Neural progenitor cell (in vitro differentiated cells): ENCODE measurements at regions not wholly inside any gene's neighbourhood (a gene's known extent, or its start where the extent isn't known, plus 50 kb on each side); places are given as distances from the start of the nearest gene placed in this dataset.

ENCODE experiments used
- DNase-seq: peaks from one replicate; pipeline ENCODE4 v3.0.0-alpha.2; 2016; ENCODE audit warnings: low spot score
- H2AFZ ChIP-seq: fragments of 200-600 bp; sonication (generic); replicated peaks from 2 replicates; pipeline ENCODE4 v1.6.1; 2016; ENCODE audit warnings: antibody characterized with exemption
- H3F3A ChIP-seq: fragments of 200-600 bp; sonication (generic); 2 replicates; pipeline ENCODE4 v1.6.1; 2016; ENCODE audit warnings: antibody characterized with exemption, low read depth
- H3K27ac ChIP-seq: fragments of 200-600 bp; sonication (generic); 2 replicates; pipeline ENCODE4 v1.5.1; 2016; ENCODE audit warnings: mild to moderate bottlenecking
- H3K27me3 ChIP-seq: fragments of 200-600 bp; sonication (generic); 2 replicates; pipeline ENCODE4 v1.6.1; 2016; ENCODE audit warnings: mild to moderate bottlenecking, moderate library complexity
- H3K36me3 ChIP-seq: fragments of 200-600 bp; sonication (generic); 2 replicates; pipeline ENCODE4 v1.5.1; 2016
- H3K4me1 ChIP-seq: fragments of 200-600 bp; sonication (generic); 2 replicates; pipeline ENCODE4 v1.6.1; 2016; ENCODE audit warnings: mixed run types
- H3K4me2 ChIP-seq: fragments of 200-600 bp; sonication (generic); 2 replicates; pipeline ENCODE4 v1.6.1; 2016
- H3K4me3 ChIP-seq: fragments of 200-600 bp; sonication (generic); 2 replicates; pipeline ENCODE4 v1.5.1; 2016
- H3K79me2 ChIP-seq: fragments of 200-600 bp; sonication (generic); 2 replicates; pipeline ENCODE4 v1.6.1; 2016; ENCODE audit warnings: low read depth
- H3K9ac ChIP-seq: fragments of 200-600 bp; sonication (generic); 2 replicates; pipeline ENCODE4 v1.6.1; 2016
- H3K9me3 ChIP-seq: fragments of 200-600 bp; sonication (generic); 2 replicates; pipeline ENCODE4 v1.5.1; 2016; ENCODE audit warnings: low read depth
- H4K20me1 ChIP-seq: fragments of 200-600 bp; sonication (generic); 2 replicates; pipeline ENCODE4 v1.6.1; 2016; ENCODE audit warnings: low read depth
- H3K27ac Mint-ChIP-seq: 3 replicates; pipeline ENCODE4 v1.8.0; 2021; ENCODE audit warnings: mixed read lengths
- H3K27me3 Mint-ChIP-seq: 2 replicates; pipeline ENCODE4 v1.8.0; 2022; ENCODE audit warnings: low read depth, mild to moderate bottlenecking, inconsistent platforms, moderate library complexity, mixed read lengths; ENCODE audit not compliant: insufficient read depth
- H3K36me3 Mint-ChIP-seq: 3 replicates; pipeline ENCODE4 v1.8.0; 2021; ENCODE audit warnings: mixed read lengths
- H3K4me1 Mint-ChIP-seq: 3 replicates; pipeline ENCODE4 v1.8.0; 2021; ENCODE audit warnings: mixed read lengths
- H3K4me3 Mint-ChIP-seq: 3 replicates; pipeline ENCODE4 v1.8.0; 2021; ENCODE audit warnings: mild to moderate bottlenecking, moderate library complexity, mixed read lengths
- H3K9me3 Mint-ChIP-seq: 3 replicates; pipeline ENCODE4 v1.8.0; 2020; ENCODE audit warnings: mixed read lengths
- CTCF ChIP-seq: fragments of 200-600 bp; sonication (generic); IDR thresholded peaks from 2 replicates; pipeline ENCODE4 v1.5.1; 2017; ENCODE audit warnings: antibody characterized with exemption, mild to moderate bottlenecking
- EZH2 ChIP-seq: fragments of 200-600 bp; sonication (generic); IDR thresholded peaks from 2 replicates; pipeline ENCODE4 v1.6.1; 2017; ENCODE audit warnings: antibody characterized with exemption, mild to moderate bottlenecking, moderate library complexity
- EZH2phosphoT487 ChIP-seq: fragments of 200-600 bp; sonication (generic); IDR thresholded peaks from 2 replicates; pipeline ENCODE4 v1.6.1; 2017; ENCODE audit warnings: antibody characterized with exemption

GRCh38 chr10:44064317-44064716 lies 320.6 kb downstream of the CXCL12 start:
- no peaks in the 10 kb centered on the region for H3K4me1 ChIP-seq
- no peak overlapping the region for H3K27ac ChIP-seq
- H3K79me2 ChIP-seq: no peaks in the 10 kb centered on the region
- no peak overlapping the region for H3K9ac ChIP-seq
- no peaks in the 10 kb centered on the region for H3F3A ChIP-seq
- no peak overlapping the region for H2AFZ ChIP-seq
- Mint-ChIP-seq H3K27ac (no peak overlapping the region), H3K4me3 (no peak overlapping the region), H3K9me3 (peaks cover 6% of the 10 kb centered on the region), H3K27me3 (peaks cover 6% of the 10 kb centered on the region), H3K4me1 (peaks cover 31% of the 10 kb centered on the region), H3K36me3 (no peaks in the 10 kb centered on the region)
- no peak overlapping the region for H3K4me2 ChIP-seq
- TF ChIP-seq CTCF: no peak
- no peak for TF ChIP-seq EZH2
- no peak for TF ChIP-seq EZH2phosphoT487
- no peak overlapping the region for H3K4me3 ChIP-seq
- H3K9me3 ChIP-seq: no peaks in the 10 kb centered on the region
- no peaks in the 10 kb centered on the region for H3K36me3 ChIP-seq
- DNase-seq: no peak
- no peaks in the 10 kb centered on the region for H3K27me3 ChIP-seq
- no peaks in the 10 kb centered on the region for H4K20me1 ChIP-seq

- Histone ChIP-seq H2AFZ (no peak overlapping the region), H4K20me1 (no peaks in the 10 kb centered on the region), H3K9me3 (no peaks in the 10 kb centered on the region), H3K27me3 (no peaks in the 10 kb centered on the region), H3K79me2 (no peaks in the 10 kb centered on the region), H3K4me3 (no peak overlapping the region), H3K27ac (no peak overlapping the region), H3K36me3 (no peaks in the 10 kb centered on the region), H3K4me1 (no peaks in the 10 kb centered on the region), H3F3A (no peaks in the 10 kb centered on the region), H3K4me2 (no peak overlapping the region), H3K9ac (no peak overlapping the region)
- peaks cover 10% of the 10 kb centered on the region for H3K27me3 Mint-ChIP-seq
- peaks cover 28% of the 10 kb centered on the region for H3K4me1 Mint-ChIP-seq
- H3K4me3 Mint-ChIP-seq: no peak overlapping the region
- H3K9me3 Mint-ChIP-seq: peaks cover 6% of the 10 kb centered on the region
- no peak overlapping the region for H3K27ac Mint-ChIP-seq
- no peaks in the 10 kb centered on the region for H3K36me3 Mint-ChIP-seq
- TF ChIP-seq CTCF: no peak
- DNase-seq: no peak
Observed at GRCh38 chr10:44063686-44064085, 321.2 kb downstream of the CXCL12 start.

- Histone ChIP-seq H3K9me3 (no peaks in the 10 kb centered on the region), H3K27ac (no peak overlapping the region), H3F3A (no peaks in the 10 kb centered on the region), H3K36me3 (no peaks in the 10 kb centered on the region), H3K27me3 (no peaks in the 10 kb centered on the region), H4K20me1 (no peaks in the 10 kb centered on the region), H2AFZ (no peak overlapping the region), H3K9ac (no peak overlapping the region), H3K4me3 (no peak overlapping the region), H3K4me2 (no peak overlapping the region), H3K79me2 (no peaks in the 10 kb centered on the region), H3K4me1 (peaks cover 5% of the 10 kb centered on the region)
- Mint-ChIP-seq H3K27ac (peak overlapping the region; percentile 34), H3K9me3 (peaks cover 6% of the 10 kb centered on the region), H3K36me3 (no peaks in the 10 kb centered on the region), H3K4me1 (peaks cover 44% of the 10 kb centered on the region), H3K4me3 (no peak overlapping the region), H3K27me3 (peaks cover 10% of the 10 kb centered on the region)
- TF ChIP-seq CTCF (no peak), EZH2 (no peak), EZH2phosphoT487 (no peak)
- DNase-seq: no peak
Observed at GRCh38 chr10:44060719-44061118, 324.2 kb downstream of the CXCL12 start.

- no peaks in the 10 kb centered on the region for H3K9me3 ChIP-seq
- H3K4me3 Mint-ChIP-seq: no peak overlapping the region
- H4K20me1 ChIP-seq: no peaks in the 10 kb centered on the region
- no peaks in the 10 kb centered on the region for H3F3A ChIP-seq
- DNase-seq: no peak
- no peak overlapping the region for H3K9ac ChIP-seq
- H3K36me3 Mint-ChIP-seq: no peaks in the 10 kb centered on the region
- H3K4me2 ChIP-seq: no peak overlapping the region
- H3K27me3 Mint-ChIP-seq: peaks cover 10% of the 10 kb centered on the region
- H3K79me2 ChIP-seq: no peaks in the 10 kb centered on the region
- H3K4me1 ChIP-seq: peaks cover 5% of the 10 kb centered on the region
- TF ChIP-seq EZH2 (no peak), EZH2phosphoT487 (no peak), CTCF (no peak)
- H3K27ac ChIP-seq: no peak overlapping the region
- H3K36me3 ChIP-seq: no peaks in the 10 kb centered on the region
- no peaks in the 10 kb centered on the region for H3K27me3 ChIP-seq
- H3K4me3 ChIP-seq: no peak overlapping the region
- H3K27ac Mint-ChIP-seq: no peak overlapping the region
- no peak overlapping the region for H2AFZ ChIP-seq
- peaks cover 6% of the 10 kb centered on the region for H3K9me3 Mint-ChIP-seq
- H3K4me1 Mint-ChIP-seq: peaks cover 42% of the 10 kb centered on the region
Observed at GRCh38 chr10:44060221-44060620, 324.7 kb downstream of the CXCL12 start.
